ENCODE measurements at regions not wholly inside any gene's neighbourhood (a gene's known extent, or its start where the extent isn't known, plus 50 kb on each side); places are given as distances from the start of the nearest gene placed in this dataset.

DNA sequence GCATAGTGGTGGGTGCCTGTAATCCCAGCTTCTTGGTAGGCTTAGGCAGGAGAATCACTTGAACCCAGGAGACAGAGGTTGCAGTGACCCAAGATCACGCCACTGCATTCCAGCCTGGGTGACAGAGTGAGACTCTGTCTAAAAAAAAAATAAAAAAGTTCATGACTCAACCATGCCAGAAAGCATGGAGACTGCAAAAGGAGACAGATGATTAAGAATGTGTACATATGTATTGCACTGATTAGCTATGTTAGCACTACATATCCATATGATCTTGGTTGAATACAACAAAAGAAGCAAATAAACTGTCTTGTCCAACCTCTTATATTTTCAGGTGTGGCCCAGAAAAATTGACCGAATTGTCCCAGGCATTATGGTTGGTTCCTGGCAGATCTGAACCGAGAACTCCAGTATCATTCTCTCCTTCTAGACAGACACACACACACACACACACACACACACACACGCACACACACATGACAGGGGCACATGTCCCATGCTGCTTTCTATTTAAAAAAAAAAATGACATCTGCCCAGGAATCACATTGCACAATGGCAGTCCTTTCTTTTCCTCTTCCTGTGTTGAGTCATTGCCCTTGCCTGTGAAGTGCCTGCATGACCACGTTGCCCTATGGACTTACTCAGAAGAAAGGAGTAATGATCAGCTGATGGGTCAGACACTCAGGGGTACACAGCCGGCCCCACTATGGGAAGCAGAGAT, 65.6 kb downstream of the MYCN start:
- DNase-seq (ENCODE audit: low spot score) = no peak

DNA sequence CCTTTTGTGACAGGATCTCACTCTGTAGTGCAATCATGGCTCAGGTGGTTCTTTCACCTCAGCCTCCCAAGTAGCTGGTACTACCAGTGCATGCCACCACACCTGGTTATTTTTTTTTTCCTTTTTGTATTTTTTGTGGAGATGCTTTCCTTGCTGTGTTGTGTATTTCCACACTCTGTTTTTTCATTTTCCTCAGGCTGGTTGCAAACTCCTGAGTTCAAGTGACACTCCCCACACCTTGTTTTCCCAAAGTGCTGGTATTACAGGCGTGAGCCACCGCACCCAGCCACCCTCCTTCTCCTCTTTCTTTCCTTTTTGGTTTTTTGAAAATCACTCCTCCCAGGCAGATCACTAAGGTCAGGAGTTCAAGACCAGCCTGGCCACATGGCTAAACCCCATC, 65.0 kb downstream of the MYCN start:
- DNase-seq (ENCODE audit: low spot score) = no peak

DNA sequence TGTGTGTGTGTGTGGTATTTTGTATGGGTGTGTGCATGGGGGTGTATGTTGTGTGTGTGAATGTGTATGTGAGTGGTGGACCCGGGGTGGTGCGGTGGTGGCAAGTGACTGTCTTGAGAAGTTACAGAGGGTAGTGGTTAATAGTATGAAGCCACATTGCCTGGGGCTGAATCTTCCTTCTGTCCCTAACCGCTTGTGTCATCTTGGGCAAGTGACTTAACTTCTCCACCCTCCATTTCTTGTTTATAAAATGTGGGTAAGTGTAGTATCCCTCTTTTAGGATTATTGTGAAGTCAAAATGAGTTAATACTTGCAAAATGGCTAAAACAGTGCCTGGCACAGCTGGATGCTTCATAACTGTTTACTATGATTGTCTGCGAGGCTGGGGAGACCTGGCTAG, 63.5 kb downstream of the MYCN start:
- no peak for DNase-seq (ENCODE audit: low spot score)

DNA sequence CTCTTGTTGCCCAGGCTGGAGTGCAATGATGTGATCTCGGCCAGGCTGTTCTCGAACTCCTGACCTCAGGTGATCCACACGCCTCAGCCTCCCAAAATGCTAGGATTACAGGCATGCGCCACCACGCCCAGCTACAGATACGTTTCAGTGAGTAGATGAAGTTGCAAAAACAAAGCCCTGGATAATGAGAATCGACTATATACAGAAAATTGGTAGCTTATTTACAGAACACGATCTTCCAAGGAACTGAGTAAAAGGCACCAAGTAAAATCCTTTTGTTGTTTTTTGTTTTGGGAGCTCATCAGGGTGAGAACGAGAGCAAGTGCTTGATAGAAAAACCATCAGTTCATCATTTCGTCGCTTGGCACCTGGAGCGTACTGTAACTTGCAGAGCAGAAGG, 62.8 kb downstream of the MYCN start:
- DNase-seq (ENCODE audit: low spot score) = no peak

DNA sequence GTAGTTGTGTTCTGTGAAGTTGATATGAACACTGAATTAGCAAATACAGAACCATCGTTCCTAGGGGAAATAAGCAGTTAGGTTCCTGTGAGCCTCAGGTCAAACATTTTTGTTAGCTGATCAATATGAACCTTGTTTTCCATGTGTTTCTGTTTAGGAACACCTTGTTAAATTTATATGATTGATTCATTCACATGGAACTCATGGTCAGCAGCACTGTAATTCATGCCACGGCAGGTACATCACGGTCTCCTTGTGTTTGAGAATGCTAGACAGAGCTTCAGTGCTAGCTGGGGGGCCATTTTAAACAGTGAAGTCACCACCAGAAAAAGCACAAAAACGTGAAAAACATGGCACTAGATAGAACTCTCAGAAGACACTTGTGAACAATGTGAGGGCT, 62.2 kb downstream of the MYCN start:
- no peak for DNase-seq (ENCODE audit: low spot score)

DNA sequence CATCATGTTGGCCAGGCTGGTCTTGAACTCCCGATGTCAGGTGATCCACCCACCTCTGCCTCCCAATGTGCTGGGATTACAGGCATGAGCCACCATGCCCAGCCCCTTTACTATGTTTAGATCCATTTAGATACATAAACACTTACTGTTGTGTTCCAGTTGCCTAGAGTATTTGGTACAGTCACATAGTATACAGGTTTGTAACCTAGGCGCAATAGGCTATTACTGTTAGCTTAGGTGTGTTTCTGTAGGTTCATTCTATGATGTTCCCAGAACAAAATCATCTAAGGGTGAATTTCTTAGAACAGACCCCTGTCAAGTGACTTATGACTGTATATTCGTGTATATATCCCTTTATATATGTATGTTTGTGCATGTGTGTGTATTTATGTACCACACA, 61.8 kb downstream of the MYCN start:
- no peak for DNase-seq (ENCODE audit: low spot score)

DNA sequence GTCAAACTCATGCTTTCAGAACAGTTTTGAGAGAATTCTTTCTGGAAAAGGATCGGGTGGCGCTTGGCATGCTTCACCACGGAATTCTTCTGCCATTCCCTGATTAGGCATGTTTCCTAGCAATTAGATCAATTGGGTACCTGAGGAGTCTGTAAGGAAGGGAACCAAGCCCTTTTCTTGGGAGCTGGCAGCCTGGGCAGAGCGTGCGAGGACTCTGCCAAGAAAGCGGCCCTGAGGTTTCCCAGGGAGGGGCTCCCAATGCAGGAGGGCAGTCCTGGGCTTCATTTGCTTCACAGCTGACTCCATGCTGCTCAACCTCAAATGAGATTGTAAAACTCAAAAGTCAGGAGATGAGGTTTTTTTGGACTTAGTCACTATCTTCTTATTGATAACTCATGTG, 60.3 kb downstream of the MYCN start:
- DNase-seq (ENCODE audit: low spot score) = no peak

DNA sequence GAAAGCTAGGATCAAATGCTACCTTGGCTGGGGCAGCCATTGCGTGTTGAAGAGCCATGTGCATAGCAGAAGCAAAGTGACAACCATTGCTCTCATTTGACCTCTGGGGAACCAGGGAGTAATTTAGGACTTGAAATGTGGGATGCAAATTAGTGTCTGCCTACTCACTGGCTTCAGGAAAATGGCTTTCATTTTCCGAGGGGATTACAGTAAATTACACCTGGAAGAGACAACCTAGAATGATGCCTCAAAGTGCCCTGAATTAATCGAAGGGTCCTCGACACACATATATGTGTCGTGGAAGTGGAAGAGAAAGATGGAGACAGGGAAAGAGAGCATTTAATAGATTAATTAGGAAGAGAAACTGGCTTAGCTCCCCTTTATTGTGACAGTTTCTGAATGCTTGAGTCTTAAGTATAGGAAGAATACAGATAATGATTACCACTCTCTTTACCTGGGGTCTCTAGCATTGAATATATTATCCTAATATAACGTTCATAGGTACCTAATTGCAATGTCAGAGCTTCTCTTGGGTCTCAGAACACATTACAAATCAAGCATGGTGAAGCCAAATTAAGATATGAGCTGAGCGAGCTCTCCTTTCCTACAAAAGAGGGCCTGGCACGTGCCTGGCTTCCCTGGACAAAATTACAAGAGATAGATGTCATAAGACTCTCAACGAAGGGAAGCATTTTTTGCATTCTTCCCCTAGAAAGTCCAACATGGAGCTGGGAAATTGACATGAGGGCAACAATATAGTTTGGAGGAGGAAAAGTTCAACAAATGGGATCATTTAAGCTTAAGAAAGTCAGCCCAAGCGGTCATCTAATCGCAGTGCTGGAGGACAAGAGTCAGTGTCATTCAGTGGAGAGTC, 59.5 kb downstream of the MYCN start:
- DNase-seq (ENCODE audit: low spot score) = no peak

DNA sequence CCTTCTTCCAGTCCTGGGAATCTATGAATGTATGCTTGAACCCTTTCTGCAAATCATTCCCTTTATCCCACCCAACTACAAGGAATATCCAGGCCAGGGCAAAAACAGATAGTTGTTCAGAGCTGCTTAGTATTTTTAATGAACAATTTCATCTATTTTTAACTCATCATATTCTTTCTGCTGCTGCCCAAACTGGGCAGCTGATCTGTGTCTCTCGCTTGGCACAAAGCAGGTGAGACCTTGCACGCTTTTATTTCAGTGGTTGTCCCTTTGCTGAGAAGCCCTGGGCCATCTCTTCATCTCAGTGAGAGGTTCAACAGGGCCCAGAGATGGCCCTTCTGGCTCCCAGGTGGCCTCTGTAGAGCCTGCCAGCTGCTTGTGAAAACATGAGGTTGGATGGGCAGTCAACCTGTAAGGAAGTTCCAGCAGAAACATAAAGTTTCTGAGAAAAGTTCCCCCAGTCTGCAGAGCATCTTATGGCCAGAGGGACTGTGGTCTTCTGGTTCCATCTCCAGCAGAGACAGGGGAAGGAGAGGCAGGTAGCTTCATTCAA, 57.5 kb downstream of the MYCN start:
- no peak for DNase-seq (ENCODE audit: low spot score)

DNA sequence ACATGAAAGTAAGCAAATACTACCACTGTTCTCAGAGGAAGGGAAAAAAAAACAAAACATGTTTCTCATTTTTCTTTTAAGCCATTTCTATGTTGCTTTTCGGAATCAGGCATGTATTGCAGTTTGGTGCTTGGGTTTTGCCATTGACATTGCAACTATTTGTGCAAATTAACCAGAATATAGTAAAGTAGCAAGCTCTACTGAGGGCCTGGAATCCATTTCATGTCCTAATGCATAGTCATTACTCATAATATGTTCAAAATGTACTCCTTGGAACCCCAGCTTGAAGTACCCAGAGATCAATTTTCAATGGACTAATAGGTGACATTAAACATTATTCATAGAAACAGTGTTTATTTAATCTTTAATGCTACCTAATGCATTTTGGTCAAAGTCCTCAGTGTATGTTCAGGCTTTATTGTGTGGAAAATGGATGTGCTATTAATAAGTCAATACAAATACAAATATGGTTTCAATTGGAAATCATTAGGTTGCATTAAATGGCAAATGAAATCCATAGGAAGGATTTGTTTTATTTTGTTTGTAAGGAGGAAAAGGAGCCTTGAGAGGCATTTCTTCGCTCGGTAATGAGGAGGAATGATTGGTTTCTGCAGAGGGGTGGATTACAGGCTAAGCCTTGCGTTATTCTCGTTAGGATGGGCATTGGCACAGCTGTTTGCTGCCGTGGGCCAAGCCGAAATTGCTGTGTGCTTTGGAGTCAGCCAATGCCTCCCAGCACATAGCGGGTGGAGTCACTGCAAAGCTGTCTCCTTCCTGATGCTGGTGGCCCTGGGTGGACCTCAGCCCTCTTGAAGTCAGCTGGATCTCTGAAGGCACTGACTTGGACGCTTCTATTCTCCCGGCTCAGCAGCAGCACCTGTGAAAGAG, 56.4 kb downstream of the MYCN start:
- DNase-seq (ENCODE audit: low spot score) = no peak

Measured in ecto neural progenitor cell (in vitro differentiated cells).